ENCODE measurements at regions not wholly inside any gene's neighbourhood (a gene's known extent, or its start where the extent isn't known, plus 50 kb on each side); places are given as distances from the start of the nearest gene placed in this dataset.

DNA sequence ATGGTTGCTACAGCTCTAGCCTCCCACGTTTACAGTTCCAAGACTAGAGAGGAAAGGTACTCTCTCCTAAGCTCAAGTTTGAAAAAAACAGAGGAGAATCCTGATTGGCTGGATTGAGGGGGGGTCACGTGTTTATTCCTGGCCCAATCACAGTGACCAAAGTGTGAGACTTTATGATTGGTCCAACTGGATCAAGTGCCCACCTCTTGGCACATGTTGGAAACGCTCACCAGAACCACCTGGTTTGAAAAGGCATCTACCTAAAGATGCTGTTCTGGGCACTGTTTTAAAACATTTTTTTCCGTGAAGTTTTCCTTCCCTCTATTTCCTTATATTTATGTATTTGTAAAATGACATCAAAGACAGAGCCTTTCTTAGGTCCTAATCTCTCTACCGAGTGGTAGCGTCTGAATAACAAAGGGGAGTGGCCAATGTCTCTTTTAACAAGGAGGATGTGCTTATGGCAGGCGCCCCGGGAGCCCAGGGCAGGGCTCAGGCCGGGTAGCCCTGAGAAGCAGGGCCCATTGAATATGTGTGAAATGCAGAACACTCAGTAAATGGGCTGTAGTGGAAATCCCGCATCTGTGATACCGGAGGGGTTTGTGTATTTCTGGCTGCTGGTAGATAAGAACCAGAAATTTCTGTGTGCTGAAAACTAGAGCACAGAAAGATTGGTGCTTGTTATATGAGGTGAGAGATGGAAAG, 146.2 kb downstream of the ATP23 start:
- H3K4me2 ChIP-seq (ENCODE audit: low read depth, low read length, poor library complexity, severe bottlenecking): no peak overlapping the region

DNA sequence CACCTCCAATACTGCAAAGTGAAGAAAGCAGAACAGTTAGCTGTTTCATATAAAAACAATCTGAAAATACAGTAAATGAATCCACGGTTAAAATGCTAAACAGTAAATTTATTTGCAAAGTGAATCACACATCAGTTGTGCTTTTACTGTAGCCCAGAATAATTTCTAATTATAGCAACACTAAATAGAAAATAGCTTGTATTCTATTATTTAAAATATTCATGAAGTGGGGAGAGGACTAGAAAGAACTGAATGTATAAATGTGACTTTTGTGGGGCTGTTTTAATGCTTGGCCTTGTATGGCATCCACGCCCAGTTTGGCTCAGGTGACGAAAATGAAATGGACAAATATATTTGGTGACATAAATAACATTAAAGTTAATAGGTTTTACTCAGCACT, 148.2 kb downstream of the ATP23 start:
- no peaks in the 10 kb centered on the region for H3F3A ChIP-seq (ENCODE audit: insufficient read depth)
- H3K4me2 ChIP-seq (ENCODE audit: low read depth, low read length, poor library complexity, severe bottlenecking): no peak overlapping the region
- H3K27me3 ChIP-seq (ENCODE audit: low read length): no peaks in the 10 kb centered on the region
- H4K20me1 ChIP-seq (ENCODE audit: low read depth, low read length): no peaks in the 10 kb centered on the region
- H3K27ac ChIP-seq (ENCODE audit: low read depth, low read length): no peak overlapping the region
- no peaks in the 10 kb centered on the region for H3K36me3 ChIP-seq (ENCODE audit: low read length)
- no peak for TF ChIP-seq EZH2phosphoT487 (conservative IDR thresholded peaks at IDR 0.05; ENCODE audit: low read length)
- TF ChIP-seq, protein P1, sequence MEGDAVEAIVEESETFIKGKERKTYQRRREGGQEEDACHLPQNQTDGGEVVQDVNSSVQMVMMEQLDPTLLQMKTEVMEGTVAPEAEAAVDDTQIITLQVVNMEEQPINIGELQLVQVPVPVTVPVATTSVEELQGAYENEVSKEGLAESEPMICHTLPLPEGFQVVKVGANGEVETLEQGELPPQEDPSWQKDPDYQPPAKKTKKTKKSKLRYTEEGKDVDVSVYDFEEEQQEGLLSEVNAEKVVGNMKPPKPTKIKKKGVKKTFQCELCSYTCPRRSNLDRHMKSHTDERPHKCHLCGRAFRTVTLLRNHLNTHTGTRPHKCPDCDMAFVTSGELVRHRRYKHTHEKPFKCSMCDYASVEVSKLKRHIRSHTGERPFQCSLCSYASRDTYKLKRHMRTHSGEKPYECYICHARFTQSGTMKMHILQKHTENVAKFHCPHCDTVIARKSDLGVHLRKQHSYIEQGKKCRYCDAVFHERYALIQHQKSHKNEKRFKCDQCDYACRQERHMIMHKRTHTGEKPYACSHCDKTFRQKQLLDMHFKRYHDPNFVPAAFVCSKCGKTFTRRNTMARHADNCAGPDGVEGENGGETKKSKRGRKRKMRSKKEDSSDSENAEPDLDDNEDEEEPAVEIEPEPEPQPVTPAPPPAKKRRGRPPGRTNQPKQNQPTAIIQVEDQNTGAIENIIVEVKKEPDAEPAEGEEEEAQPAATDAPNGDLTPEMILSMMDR (IDR thresholded peaks at IDR 0.05; ENCODE audit: insufficient read depth, low read length, poor library complexity, severe bottlenecking): no peak
- H3K79me2 ChIP-seq (ENCODE audit: insufficient read depth, low read length): no peaks in the 10 kb centered on the region
- H3K9ac ChIP-seq (ENCODE audit: low read length): no peak overlapping the region
- H3K4me3 ChIP-seq (ENCODE audit: insufficient read depth, low read length, poor library complexity, severe bottlenecking): no peak overlapping the region
- H3K9me3 ChIP-seq (ENCODE audit: insufficient read depth, low read length): no peaks in the 10 kb centered on the region
- no peaks in the 10 kb centered on the region for H3K9me2 ChIP-seq (replicated peaks; ENCODE audit: insufficient read depth, low read length)
- H2AFZ ChIP-seq (ENCODE audit: low read depth, low read length, severe bottlenecking): no peak overlapping the region

More for the DNA sequence above, 146.2 kb downstream of the ATP23 start:
- TF ChIP-seq, protein P1 (IDR thresholded peaks at IDR 0.05; ENCODE audit: insufficient read depth, low read length, poor library complexity, severe bottlenecking): no peak
- no peak for TF ChIP-seq EZH2phosphoT487 (conservative IDR thresholded peaks at IDR 0.05; ENCODE audit: low read length)
- Histone ChIP-seq H3K79me2 (ENCODE audit: insufficient read depth, low read length) (no peaks in the 10 kb centered on the region), H3K4me3 (ENCODE audit: insufficient read depth, low read length, poor library complexity, severe bottlenecking) (no peak overlapping the region), H3K9me3 (ENCODE audit: insufficient read depth, low read length) (no peaks in the 10 kb centered on the region), H3F3A (ENCODE audit: insufficient read depth) (no peaks in the 10 kb centered on the region), H3K9me2 (replicated peaks; ENCODE audit: insufficient read depth, low read length) (no peaks in the 10 kb centered on the region), H2AFZ (ENCODE audit: low read depth, low read length, severe bottlenecking) (no peak overlapping the region), H3K27ac (ENCODE audit: low read depth, low read length) (no peak overlapping the region), H4K20me1 (ENCODE audit: low read depth, low read length) (no peaks in the 10 kb centered on the region), H3K36me3 (ENCODE audit: low read length) (no peaks in the 10 kb centered on the region), H3K9ac (ENCODE audit: low read length) (no peak overlapping the region), H3K27me3 (ENCODE audit: low read length) (no peaks in the 10 kb centered on the region)

DNA sequence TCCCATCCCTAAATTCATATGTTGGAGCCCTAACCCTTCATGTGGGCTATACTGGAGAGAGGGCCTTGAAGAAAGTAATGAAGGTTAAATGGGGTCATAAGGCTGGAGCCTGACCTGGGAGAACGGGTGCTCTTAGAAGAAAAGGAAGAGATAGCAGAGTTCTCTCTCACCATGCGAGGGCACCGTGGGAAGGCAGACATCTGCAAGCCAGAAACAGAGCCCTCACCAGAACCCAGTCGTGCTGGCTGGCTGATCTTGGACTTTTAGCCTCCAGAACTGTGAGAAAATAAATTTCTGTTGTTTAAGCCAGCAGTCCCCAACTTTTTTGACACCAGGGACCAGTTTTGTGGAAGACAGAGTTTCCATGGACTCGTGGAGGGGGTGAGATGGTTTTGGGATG, 149.3 kb downstream of the ATP23 start:
- no peak overlapping the region for H3K9ac ChIP-seq (ENCODE audit: low read length)
- no peaks in the 10 kb centered on the region for H3K9me3 ChIP-seq (ENCODE audit: insufficient read depth, low read length)
- H3K79me2 ChIP-seq (ENCODE audit: insufficient read depth, low read length): no peaks in the 10 kb centered on the region
- H4K20me1 ChIP-seq (ENCODE audit: low read depth, low read length): no peaks in the 10 kb centered on the region
- H3K9me2 ChIP-seq (replicated peaks; ENCODE audit: insufficient read depth, low read length): no peaks in the 10 kb centered on the region
- H3K4me3 ChIP-seq (ENCODE audit: insufficient read depth, low read length, poor library complexity, severe bottlenecking): no peak overlapping the region
- no peak overlapping the region for H3K4me2 ChIP-seq (ENCODE audit: low read depth, low read length, poor library complexity, severe bottlenecking)
- H3K27me3 ChIP-seq (ENCODE audit: low read length): no peaks in the 10 kb centered on the region
- H3K27ac ChIP-seq (ENCODE audit: low read depth, low read length): no peak overlapping the region
- H3K36me3 ChIP-seq (ENCODE audit: low read length): no peaks in the 10 kb centered on the region
- no peaks in the 10 kb centered on the region for H3F3A ChIP-seq (ENCODE audit: insufficient read depth)
- no peak overlapping the region for H2AFZ ChIP-seq (ENCODE audit: low read depth, low read length, severe bottlenecking)
- no peak for TF ChIP-seq EZH2phosphoT487 (conservative IDR thresholded peaks at IDR 0.05; ENCODE audit: low read length)
- TF ChIP-seq, protein P1 (IDR thresholded peaks at IDR 0.05; ENCODE audit: insufficient read depth, low read length, poor library complexity, severe bottlenecking): no peak
